ENCODE measurements at regions not wholly inside any gene's neighbourhood (a gene's known extent, or its start where the extent isn't known, plus 50 kb on each side); places are given as distances from the start of the nearest gene placed in this dataset.
"Not testable (repeated sequence)": the region's sequence is repeated elsewhere in the genome, so short reads cannot be mapped to it uniquely, and the experiment has no call there.

DNA sequence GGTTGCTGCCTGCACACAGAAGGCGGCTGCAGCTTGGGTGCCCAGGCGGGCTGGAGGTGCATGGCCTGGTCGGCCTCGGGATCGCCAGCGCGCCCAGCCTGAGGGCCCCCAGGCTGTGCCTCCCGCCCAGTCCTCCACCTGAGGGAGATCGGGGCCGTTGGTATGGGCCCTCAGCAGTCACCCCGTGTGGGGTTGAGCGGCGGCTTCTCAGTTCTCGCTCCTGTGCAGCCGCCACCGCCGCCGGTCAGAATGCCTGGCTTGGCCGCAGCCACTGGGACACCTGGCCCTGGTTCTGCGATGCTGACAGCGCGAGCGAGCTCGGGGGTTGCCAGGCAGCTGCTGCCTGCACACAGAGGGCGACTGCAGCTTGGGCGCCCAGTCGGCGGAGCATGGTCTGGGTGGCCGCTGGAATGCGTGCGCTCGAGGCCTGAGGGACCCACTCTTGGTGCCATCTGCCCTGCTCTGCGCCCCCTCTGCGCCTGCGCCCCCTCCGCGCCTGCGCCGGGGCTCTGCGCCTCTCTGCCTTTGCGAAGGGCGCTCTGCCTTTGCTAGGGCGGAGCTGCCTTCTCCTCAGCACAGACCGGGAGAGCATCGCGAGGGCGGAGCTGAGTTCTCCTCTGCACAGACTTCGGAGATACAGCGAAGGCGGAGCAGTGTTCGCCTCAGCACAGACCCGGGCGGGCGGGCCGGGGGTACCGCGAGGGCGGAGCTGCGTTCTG lies 84.6 kb upstream of the ZNG1F start:
- DNase-seq (ENCODE audit: low spot score), result peak; percentile 73

GRCh38 chr9:41272879-41273548 lies 83.9 kb upstream of the ZNG1F start:
- peak; percentile 20 for DNase-seq (ENCODE audit: low spot score)

DNA sequence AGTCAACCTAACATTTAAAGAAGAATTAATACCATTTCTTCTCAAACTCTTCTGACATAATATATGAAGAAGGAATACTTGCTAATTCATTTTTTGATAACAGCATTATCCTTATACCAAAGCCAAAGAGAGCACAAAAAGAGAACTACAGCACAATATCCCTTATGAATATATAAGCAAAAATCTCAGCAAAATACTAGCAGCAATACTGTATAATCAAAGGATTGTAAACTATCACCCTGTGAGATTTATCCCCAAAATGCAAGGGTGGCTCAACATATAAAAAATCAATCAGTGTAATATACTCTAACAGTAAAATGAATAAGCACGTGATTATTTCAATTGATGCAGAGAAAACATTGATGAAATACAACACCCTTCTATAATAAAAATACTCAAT lies 81.9 kb upstream of the ZNG1F start:
- DNase-seq (ENCODE audit: low spot score), result not testable (repeated sequence)

DNA sequence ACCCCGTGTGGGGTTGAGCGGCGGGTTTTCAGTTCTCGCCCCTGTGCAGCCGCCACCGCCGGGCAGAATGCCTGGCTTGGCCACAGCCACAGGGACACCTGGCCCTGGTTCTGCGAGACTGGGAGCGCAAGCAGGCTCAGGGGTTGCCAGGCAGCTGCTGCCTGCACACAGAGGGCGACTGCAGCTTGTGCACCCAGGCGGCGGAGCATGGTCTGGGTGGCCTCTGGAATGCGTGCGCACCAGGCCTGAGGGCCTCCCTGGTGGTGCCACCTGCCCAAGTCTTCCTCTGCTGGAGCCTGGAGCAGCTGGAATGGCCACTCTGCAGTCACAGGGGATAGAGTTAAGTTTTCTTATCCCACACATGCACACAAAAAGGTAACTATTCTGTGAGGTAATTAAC lies 80.4 kb upstream of the ZNG1F start:
- DNase-seq (ENCODE audit: low spot score), result not testable (repeated sequence)

DNA sequence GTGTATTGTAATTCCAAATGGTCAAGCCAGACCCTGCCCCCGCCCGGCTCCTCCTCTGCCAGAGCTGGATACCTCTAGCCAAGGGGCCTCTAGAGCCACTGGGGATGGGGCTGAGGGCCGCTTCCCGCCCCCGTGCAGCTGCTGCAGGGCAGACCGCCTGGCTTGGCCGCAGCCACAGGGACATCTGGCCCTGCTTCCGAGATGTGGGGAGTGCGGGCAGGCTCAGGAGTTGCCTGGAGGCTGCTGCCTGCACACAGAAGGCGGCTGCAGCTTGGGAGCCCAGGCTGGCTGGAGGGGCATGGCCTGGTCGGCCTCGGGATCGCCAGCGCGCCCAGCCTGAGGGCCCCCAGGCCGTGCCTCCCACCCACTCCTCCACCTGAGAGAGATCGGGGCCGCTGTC lies 79.9 kb upstream of the ZNG1F start:
- DNase-seq (ENCODE audit: low spot score), result not testable (repeated sequence)

- DNase-seq (ENCODE audit: low spot score), result not testable (repeated sequence)
Observed at GRCh38 chr9:41266602-41267001, 77.5 kb upstream of the ZNG1F start.

DNA sequence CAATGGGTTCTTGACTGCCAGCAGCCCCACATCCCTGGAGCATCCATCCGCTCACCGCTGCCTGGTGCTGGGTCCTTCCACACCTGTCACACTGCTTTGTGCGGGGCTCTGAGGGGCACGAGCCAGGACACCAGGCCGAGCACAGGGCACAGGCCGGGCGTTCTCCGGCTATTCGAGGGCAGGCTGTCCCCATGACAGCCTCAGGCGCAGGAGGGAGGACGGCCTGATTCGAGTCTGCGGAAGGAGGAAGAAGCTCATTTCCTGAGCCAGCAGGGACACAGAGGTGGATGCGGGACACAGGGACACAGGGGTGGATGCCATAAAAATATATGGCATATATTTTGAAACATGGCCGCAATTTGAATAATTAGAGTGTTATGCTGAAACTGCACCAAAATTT lies 76.9 kb upstream of the ZNG1F start:
- not testable (repeated sequence) for DNase-seq (ENCODE audit: low spot score)

DNA sequence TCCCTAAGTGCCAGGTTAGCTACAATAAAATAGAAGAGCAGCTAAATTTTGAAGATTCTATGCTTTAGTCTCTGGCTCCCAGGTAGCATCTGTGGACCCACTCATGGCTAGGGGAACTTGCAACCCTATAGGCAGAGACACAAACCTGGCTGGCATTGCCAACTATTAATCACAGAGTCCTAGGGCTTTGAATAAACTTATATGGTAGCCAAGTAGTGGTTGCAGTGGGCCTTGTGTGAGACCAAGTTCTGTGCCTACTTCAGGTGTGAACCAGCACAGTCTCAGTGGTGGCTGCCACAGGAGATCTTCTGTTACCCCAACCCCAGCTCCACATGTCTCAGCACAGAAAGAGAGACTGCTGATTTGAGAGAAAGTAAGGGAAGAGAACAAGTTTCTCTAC lies 62.9 kb upstream of the ZNG1F start:
- not testable (repeated sequence) for DNase-seq (ENCODE audit: low spot score)

DNA sequence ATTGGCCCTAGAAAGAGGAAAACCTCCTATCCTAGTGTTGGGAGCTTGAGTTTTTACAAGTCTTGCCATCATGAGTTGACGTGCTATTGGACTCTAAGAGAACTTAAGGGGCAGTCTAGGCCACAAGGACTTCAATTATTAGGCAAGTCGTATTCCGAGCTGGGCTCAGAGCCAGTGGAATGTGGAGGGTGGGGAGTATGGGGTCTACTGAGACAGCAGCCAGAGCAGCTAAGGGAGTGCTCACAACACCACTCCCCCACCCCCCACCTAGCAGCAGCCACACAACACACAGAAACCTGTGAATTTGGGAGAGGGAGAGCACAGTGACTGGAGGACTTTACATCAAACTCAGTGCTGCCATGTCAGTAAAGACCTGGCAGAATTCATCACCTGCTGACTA lies 62.0 kb upstream of the ZNG1F start:
- not testable (repeated sequence) for DNase-seq (ENCODE audit: low spot score)

DNA sequence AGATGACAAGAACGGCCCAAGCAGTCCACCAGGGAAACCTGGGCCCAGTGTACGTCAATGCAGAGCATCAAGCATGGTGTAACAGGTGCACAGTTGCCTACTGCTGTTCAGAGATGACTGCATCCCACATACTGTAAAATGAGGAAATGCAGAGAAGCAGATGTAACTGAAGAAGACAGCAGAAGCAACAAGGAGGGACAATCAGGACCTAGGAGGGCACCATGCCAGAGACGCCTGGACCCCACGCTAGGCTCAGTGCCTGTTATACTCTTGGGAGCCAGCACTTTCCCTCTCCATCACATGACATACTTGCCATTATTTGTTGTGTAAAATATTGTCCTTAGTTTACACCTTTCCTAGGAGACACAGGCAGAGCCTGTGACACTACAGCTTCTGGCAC lies 57.6 kb upstream of the ZNG1F start:
- not testable (repeated sequence) for DNase-seq (ENCODE audit: low spot score)

All from mucosa of gallbladder (tissue), 1 donor.